Activated CD4-positive, alpha-beta T cell treated with anti-CD3 and anti-CD28 coated beads, Interleukin-2, Interleukin-6, amounts not matched to agents 100 ng/mL and 50 ng/mL, durations not matched to agents 16 hours and 8 hours (primary cell): ENCODE measurements at regions not wholly inside any gene's neighbourhood (a gene's known extent, or its start where the extent isn't known, plus 50 kb on each side); places are given as distances from the start of the nearest gene placed in this dataset.
"Not testable (repeated sequence)": the region's sequence is repeated elsewhere in the genome, so short reads cannot be mapped to it uniquely, and the experiment has no call there.

Experiments used
- DNase-seq: peaks from one replicate; pipeline ENCODE4 v3.0.0-alpha.2; 2020

GRCh38 chr5:39526914-39527477, 102.2 kb upstream of the DAB2 start:
- DNase-seq = no peak

- not testable (repeated sequence) for DNase-seq
These were observed 101.0 kb upstream of the DAB2 start for GRCh38 chr5:39525781-39526180.

GRCh38 chr5:39525271-39525670, 100.5 kb upstream of the DAB2 start:
- DNase-seq = no peak

GRCh38 chr5:39523821-39524220, 99.0 kb upstream of the DAB2 start:
- no peak for DNase-seq

GRCh38 chr5:39521940-39522590, 97.3 kb upstream of the DAB2 start:
- no peak for DNase-seq

DNA sequence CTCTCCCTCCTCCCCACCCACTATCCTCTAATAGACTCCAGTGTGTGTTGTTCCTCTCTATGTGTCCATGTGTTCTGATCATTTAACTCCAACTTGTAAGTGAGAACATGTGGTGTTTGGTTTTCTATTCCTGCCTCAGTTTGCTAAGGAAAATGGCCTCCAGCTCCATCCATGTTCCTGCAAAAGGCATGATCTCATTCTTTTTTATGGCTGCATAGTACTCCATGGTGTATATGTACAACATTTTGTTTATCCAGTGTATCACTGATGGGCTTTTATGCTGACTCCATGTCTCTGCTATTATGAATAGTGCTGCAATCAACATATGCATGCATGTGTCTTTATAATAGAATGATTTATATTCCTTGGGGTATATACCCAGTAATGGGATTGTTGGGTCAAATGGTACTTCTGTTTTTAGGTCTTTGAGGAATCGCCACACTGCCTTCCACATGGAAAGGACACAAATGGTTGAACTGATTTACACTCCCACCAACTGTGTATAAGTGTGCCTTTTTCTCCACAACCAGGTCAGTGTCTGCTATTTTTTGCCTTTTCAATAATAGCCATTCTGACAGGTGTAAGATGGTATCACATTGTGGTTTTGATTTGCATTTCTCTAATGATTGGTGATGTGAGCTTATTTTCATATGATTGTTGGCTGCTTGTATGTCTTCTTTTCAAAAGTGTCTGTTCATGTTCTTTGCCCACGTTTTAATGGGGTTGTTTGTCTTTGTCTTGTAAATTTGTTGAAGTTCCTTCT, 96.5 kb upstream of the DAB2 start:
- no peak for DNase-seq

DNA sequence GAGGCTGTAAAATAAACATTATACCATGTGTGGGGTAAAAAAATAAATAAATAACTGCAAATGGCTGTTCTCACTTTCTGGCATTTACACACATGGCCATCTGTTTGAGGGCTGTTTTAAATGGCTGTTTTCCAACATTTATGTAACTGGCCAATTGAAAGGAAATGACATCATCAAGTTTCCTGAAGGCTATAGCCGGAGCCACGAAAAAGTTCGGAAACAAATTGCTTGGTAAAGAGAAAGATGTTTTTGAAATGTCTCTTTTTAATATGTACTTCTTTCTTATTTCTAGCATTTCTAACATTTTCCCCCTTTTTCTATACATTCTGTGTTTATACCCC, 95.4 kb upstream of the DAB2 start:
- DNase-seq = no peak

- DNase-seq = no peak
These were observed 94.9 kb upstream of the DAB2 start for GRCh38 chr5:39519566-39520231.

- DNase-seq = no peak
These were observed 94.3 kb upstream of the DAB2 start for GRCh38 chr5:39519079-39519478.

DNA sequence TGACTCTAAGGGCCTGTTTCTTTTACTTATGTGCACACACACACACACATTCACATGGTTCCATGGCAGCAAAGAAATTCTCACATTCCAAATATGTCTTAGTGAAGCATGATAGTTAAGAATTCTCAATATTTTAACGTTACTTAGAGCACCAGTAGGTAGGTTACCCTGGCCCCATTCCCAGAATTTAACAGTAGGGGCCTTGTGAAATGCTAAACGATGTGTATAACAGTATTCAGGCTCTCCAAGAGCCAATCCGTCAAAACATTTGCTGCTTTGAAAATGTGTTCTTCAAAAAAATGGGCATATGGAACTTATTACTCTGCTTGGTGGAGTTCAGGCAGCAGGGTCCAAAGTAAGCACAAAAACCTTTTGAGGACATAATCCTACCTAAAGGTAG, 93.7 kb upstream of the DAB2 start:
- DNase-seq = no peak

- no peak for DNase-seq
These were observed 93.0 kb upstream of the DAB2 start for GRCh38 chr5:39517800-39518199.

DNA sequence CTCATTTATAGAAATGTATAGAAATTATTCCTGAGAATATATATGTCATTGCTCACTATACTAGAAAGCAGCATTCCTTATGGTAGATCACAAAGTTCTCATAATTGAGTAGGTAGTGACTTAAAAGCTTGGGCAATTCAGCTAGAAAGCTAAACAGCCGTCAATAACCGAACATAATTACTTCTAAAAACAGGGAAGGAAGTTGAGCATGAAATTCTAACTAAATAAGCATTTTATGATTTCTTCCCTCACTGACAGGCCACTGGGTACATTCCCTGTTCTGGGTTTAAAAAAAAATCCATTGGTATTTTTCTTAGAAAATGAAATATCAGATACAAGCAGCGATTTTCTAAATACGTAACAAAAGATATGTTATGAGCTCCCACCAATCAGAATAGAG, 91.1 kb upstream of the DAB2 start:
- DNase-seq = no peak

- DNase-seq = no peak
These were observed 88.5 kb upstream of the DAB2 start for GRCh38 chr5:39513236-39513635.

GRCh38 chr5:39506211-39506610, 81.4 kb upstream of the DAB2 start:
- no peak for DNase-seq

DNA sequence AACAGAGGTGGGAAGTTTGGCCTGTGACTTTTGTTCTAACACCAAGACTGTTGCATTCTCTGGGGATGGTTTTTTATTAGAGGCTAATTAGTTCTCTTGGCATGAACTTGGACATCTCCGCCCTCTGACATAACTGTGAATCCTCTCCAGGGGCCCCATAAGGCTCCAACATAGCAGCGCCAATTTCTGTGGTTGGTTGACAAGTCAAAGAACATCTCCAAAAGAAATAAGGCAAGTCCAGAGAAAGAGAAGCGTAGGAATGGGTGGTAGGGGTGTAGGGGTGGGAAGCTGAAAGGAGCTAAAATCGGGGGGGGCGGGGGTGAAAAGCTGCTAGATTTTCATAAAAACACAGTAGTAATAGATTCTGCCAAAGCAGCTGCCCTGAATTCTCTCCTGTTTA, 81.0 kb upstream of the DAB2 start:
- no peak for DNase-seq

DNA sequence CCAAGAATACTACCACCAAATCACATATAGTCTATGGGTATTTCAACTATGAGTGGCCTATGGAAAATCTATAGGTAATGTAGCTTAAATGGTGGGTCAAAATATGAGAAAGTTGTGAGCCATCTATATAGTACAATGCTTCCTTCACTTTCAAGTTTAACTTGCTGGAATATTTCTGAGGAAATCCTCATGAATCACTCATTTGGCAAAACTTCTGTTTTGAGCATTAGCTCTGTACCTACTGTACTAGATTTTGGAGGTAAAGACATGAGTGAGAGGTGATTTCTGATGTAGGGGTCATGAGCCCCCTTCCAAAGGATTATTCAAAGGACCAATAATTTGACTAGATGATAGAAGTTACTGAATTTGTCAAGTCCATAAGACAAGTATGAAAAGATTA, 80.6 kb upstream of the DAB2 start:
- DNase-seq = no peak

DNA sequence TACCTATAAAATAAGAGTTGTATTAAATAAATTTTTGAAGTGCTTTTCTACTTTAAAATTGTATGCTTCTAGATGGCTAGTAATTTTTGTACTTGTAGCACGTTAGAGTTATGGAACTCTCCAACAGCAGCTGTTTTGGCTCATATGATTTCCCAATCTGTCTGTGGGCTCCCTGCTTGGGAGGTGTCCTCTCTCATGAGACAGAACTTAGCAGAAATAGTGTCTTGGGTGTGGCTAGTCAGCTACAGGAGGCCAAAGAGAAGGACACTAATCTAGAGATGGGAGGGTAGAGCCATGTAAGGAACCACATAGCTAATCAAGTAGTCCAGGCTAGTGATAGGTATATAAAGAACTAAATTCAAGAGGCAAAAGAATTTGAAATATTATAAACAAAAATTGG, 78.4 kb upstream of the DAB2 start:
- DNase-seq = no peak

- DNase-seq = no peak
These were observed 77.9 kb upstream of the DAB2 start for GRCh38 chr5:39502704-39503103.

DNA sequence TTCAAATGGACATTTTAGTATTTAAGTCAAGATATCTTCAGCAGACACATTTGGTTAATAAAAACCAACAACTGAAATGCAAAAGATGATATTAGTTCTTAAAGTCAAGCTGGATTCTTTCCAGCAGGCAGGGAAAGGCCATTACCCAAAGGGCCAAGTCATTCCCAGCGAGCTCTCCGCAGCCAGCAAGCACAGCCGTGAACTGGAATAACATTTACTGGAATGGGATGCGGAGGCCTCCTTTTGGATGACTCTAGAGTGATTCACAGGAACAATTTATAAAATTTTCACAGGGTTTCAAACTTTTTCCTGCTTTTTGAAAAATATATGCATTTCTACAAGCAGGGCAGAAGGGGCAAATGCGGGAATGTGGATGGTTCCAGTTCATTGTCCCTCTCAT, 76.6 kb upstream of the DAB2 start:
- DNase-seq = no peak

DNA sequence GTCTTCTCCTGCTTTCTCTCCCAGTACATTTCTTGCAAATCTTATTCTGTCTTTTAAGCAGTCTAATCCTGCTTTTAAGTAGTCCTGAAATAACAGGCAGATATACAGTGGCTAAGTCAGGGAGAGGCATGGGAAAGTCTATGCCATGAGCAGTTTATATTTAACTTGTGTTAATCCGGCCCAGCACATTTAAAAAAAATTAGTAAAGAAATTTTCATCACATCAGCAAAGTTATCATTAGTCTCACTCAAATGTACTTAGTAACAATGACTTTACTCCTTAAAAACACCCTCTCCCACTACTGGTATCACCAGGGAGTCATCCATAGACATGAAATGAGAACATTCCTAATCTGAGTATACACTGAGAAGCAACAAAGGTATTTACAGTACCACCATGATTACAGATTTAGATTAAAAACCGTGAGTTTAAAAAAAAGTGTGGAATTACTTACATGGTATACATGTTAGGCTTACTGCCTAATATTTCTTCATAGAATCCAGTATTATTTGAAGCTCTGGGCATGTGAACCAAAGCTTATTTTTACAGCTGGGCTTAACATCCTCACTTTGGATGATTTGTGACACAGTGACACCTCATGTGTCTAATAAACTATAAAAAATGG, 75.9 kb upstream of the DAB2 start:
- DNase-seq = no peak

GRCh38 chr5:39498278-39498952, 73.6 kb upstream of the DAB2 start:
- DNase-seq = no peak

- DNase-seq = no peak
These were observed 72.5 kb upstream of the DAB2 start for GRCh38 chr5:39497322-39497721.

DNA sequence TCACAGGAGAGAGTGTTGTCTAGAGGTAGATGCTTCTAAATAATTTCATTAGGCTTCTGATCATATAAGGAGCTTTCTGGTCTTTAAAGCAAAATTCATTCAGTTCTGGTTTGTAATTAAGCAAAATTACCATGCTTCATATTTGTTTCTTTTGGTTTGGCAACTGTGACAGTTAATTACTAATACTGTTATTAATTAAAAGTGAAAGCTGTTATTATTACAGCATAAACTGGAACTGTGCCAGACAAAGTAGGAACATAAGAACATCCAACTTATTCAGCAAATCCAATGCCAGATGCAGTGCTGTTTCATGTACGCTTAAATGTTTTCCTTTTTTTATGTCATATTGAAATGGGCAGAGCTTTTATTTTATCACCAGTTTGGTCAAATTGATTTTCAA, 70.4 kb upstream of the DAB2 start:
- DNase-seq = no peak
